ENCODE measurements at regions not wholly inside any gene's neighbourhood (a gene's known extent, or its start where the extent isn't known, plus 50 kb on each side); places are given as distances from the start of the nearest gene placed in this dataset.

GRCh38 chr15:100735129-100736053, 133.0 kb downstream of the ASB7 start:
- TF ChIP-seq, protein P1, sequence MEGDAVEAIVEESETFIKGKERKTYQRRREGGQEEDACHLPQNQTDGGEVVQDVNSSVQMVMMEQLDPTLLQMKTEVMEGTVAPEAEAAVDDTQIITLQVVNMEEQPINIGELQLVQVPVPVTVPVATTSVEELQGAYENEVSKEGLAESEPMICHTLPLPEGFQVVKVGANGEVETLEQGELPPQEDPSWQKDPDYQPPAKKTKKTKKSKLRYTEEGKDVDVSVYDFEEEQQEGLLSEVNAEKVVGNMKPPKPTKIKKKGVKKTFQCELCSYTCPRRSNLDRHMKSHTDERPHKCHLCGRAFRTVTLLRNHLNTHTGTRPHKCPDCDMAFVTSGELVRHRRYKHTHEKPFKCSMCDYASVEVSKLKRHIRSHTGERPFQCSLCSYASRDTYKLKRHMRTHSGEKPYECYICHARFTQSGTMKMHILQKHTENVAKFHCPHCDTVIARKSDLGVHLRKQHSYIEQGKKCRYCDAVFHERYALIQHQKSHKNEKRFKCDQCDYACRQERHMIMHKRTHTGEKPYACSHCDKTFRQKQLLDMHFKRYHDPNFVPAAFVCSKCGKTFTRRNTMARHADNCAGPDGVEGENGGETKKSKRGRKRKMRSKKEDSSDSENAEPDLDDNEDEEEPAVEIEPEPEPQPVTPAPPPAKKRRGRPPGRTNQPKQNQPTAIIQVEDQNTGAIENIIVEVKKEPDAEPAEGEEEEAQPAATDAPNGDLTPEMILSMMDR (conservative IDR thresholded peaks at IDR 0.05): no peak
- Mint-ChIP-seq H3K27ac (no peak overlapping the region), H3K9me3 (no peaks in the 10 kb centered on the region), H3K36me3 (no peaks in the 10 kb centered on the region), H3K4me3 (no peak overlapping the region), H3K27me3 (peaks cover 5% of the 10 kb centered on the region), H3K4me1 (ENCODE audit: unreplicated experiment) (no peaks in the 10 kb centered on the region)
- DNase-seq (ENCODE audit: extremely low spot score, unreplicated experiment): no peak

DNA sequence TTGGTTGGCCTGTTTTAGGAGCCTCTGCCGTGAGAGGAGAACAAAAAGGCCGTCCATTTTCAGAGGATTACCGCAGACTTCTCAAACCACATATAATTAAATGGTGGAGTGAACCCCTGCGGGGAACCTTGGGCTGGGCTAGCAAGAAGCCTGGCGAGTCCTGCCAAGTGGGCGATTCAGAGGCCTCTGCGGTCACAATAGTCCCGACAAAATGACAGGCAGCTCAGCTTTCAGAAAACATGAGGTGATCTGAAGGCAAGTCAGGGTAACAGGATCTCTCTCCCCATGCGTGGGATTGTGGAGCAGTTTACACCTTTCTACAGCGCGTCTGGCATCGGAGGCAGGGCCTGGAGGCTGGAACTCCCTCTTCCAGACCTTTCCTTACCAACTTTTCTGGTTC, 134.8 kb downstream of the ASB7 start:
- no peak for DNase-seq (ENCODE audit: extremely low spot score, unreplicated experiment)
- H3K27me3 Mint-ChIP-seq: peaks cover 5% of the 10 kb centered on the region
- H3K4me1 Mint-ChIP-seq (ENCODE audit: unreplicated experiment): no peaks in the 10 kb centered on the region
- H3K36me3 Mint-ChIP-seq: no peaks in the 10 kb centered on the region
- no peak overlapping the region for H3K4me3 Mint-ChIP-seq
- TF ChIP-seq, protein P1 (conservative IDR thresholded peaks at IDR 0.05): no peak
- H3K9me3 Mint-ChIP-seq: no peaks in the 10 kb centered on the region
- no peak overlapping the region for H3K27ac Mint-ChIP-seq

DNA sequence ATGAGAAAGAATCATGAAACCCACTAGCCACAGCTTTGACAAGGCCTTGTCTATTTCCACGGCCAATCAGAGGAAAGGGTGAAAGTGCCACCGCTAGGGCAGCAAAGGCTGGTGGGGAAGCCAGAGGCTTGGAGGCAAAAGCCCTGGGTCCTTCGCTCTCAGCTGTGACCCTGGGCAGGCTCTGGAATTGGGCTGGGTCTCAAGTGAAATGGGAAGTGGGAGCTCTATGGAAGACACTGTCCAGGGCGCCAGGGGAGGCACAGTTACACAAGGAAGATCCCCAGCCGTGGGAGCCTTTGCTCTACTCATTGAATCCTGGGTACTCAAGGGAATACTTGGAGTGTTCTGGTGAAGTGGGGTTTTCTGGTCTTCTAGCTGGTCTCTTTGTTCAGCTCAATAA, 136.2 kb downstream of the ASB7 start:
- no peaks in the 10 kb centered on the region for H3K9me3 Mint-ChIP-seq
- no peak for DNase-seq (ENCODE audit: extremely low spot score, unreplicated experiment)
- TF ChIP-seq, protein P1 (conservative IDR thresholded peaks at IDR 0.05): no peak
- no peaks in the 10 kb centered on the region for H3K4me1 Mint-ChIP-seq (ENCODE audit: unreplicated experiment)
- H3K4me3 Mint-ChIP-seq: no peak overlapping the region
- H3K27ac Mint-ChIP-seq: no peak overlapping the region
- H3K27me3 Mint-ChIP-seq: peaks cover 9% of the 10 kb centered on the region
- H3K36me3 Mint-ChIP-seq: no peaks in the 10 kb centered on the region

DNA sequence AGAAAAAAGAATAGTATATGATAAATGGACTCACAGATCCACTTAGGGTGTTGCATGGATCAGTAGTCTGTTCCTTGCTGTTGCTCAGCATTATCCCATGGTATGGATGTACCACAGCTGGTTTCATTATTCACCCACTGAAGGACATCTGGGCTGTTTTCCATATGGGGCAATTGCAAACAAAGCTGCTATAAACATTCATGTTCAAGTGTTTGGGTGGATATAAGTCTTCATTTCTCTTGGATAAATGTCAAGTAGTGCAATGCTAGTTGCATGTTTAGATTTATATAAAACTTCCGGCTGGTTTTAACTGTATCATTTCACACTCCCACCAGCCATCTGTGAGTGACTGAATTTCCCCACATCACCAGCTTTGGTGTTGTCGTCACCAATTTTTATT, 137.7 kb downstream of the ASB7 start:
- Mint-ChIP-seq H3K9me3 (no peaks in the 10 kb centered on the region), H3K4me3 (no peak overlapping the region), H3K27me3 (peaks cover 7% of the 10 kb centered on the region), H3K4me1 (ENCODE audit: unreplicated experiment) (no peaks in the 10 kb centered on the region), H3K36me3 (no peaks in the 10 kb centered on the region), H3K27ac (no peak overlapping the region)
- DNase-seq (ENCODE audit: extremely low spot score, unreplicated experiment): no peak
- TF ChIP-seq, protein P1 (conservative IDR thresholded peaks at IDR 0.05): no peak

DNA sequence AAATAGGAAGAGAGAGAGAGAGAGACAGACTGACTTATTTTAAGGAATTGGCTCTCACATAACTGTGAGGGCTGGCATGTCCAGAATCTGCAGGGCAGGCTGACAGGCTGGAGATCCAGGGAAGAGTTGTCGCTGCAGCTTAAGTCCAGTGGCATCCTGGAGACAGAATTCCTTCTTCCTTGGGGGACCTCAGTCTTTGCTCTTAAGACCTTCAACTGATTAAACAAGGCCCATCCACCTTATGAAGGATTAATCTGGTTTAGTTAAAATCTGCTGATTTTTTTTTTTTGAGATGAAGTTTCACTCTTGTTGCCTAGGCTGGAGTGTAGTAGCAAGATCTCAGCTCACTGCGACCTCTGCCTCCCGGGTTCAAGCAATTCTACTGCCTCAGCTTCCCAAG, 128.0 kb upstream of the ALDH1A3 start:
- Mint-ChIP-seq H3K36me3 (no peaks in the 10 kb centered on the region), H3K4me1 (ENCODE audit: unreplicated experiment) (no peaks in the 10 kb centered on the region), H3K9me3 (no peaks in the 10 kb centered on the region), H3K27me3 (no peaks in the 10 kb centered on the region), H3K4me3 (no peak overlapping the region), H3K27ac (no peak overlapping the region)
- DNase-seq (ENCODE audit: extremely low spot score, unreplicated experiment): no peak
- TF ChIP-seq, protein P1 (conservative IDR thresholded peaks at IDR 0.05): no peak
